ENCODE measurements at regions not wholly inside any gene's neighbourhood (a gene's known extent, or its start where the extent isn't known, plus 50 kb on each side); places are given as distances from the start of the nearest gene placed in this dataset.

DNA sequence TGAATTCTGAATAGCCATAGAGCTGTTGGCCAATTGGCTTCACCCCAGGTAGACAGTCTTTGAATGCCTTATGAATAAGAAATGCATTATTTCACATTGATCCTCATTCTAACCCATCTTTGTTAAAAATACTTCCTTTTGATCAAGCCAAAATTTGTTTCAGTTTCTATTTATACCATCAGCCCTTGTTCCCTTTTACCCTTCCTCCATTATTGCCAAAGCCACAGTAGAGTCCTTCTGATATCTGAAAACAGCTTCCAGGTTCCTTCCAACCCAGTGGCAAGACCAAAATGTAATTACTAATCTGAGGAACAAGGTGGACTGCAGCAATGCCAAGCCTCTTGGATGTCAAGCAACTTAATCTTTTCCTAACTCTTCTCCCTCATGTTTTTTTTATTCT, 458.8 kb downstream of the BUD13 start:
- peaks cover 0 to 5% (median 0%) of the 10 kb centered on the region in 3 donors for H3K27me3 ChIP-seq
- ATAC-seq (no peak), DNase-seq (no peak)
- H3K36me3 ChIP-seq: no peaks in the 10 kb centered on the region
- in situ Hi-C loops (cut with MboI; ENCODE audit: low sequenced_read_pairs in 4 of 4): no loop called here
- intact Hi-C loops (cut with DNase I; ENCODE audit: low total_unique reads): no loop called here
- no peak for TF ChIP-seq POLR2A (IDR thresholded peaks at IDR 0.05)
- TF ChIP-seq, protein P1, sequence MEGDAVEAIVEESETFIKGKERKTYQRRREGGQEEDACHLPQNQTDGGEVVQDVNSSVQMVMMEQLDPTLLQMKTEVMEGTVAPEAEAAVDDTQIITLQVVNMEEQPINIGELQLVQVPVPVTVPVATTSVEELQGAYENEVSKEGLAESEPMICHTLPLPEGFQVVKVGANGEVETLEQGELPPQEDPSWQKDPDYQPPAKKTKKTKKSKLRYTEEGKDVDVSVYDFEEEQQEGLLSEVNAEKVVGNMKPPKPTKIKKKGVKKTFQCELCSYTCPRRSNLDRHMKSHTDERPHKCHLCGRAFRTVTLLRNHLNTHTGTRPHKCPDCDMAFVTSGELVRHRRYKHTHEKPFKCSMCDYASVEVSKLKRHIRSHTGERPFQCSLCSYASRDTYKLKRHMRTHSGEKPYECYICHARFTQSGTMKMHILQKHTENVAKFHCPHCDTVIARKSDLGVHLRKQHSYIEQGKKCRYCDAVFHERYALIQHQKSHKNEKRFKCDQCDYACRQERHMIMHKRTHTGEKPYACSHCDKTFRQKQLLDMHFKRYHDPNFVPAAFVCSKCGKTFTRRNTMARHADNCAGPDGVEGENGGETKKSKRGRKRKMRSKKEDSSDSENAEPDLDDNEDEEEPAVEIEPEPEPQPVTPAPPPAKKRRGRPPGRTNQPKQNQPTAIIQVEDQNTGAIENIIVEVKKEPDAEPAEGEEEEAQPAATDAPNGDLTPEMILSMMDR (IDR thresholded peaks at IDR 0.05 in 4 of 5, conservative IDR thresholded peaks at IDR 0.05 in 1 of 5): no peak
- no peaks in the 10 kb centered on the region for H3K9me3 ChIP-seq
- no peak overlapping the region for H3K4me3 ChIP-seq
- H3K4me1 ChIP-seq: no peaks in the 10 kb centered on the region
- no peak overlapping the region for H3K27ac ChIP-seq

DNA sequence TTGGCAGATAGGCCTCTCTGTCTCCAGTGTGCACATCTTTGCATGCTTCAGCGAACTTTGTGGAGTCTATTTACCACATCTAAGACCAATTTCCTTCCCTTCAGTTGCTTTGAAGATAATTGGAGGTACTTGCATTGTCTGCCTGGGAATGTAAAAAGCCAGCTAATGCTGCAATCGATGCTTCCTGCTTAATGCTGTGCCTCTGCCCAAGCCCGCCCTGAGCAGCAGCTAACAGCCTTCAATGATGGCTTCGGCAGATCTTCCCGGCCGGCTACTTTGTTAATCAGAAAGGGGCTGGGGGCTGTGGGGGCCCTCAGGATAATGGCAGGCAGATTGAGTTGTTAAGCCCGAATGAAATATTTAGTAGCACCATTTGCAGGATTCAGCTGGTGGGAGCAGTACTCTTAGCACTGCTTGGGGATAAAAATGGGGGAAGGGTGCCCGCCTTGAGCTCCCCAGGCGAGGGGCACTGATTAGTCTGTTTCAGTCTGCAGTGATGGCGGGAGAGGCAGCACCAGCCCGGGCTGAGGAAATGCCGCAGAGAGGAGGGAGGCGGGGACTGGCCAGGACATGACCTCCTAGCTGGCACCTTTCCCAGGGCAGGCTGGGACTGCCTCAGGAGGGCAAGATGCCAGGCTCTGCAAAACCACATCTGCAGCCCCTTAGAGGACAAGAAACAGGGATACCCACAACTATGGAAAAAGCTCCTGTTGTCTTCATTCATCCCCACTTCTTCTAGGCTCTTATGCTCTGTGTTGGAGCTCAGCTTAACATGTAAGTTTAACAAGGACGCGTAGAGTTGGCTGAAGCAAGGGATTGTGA, 460.0 kb downstream of the BUD13 start:
- intact Hi-C loops (cut with DNase I; ENCODE audit: low total_unique reads): no loop called here
- H3K27ac ChIP-seq: no peak overlapping the region
- DNase-seq: peak; percentile 35 to 43
- H3K27me3 ChIP-seq: no peaks in the 10 kb centered on the region
- H3K9me3 ChIP-seq: no peaks in the 10 kb centered on the region
- H3K36me3 ChIP-seq: no peaks in the 10 kb centered on the region
- TF ChIP-seq, protein P1 (IDR thresholded peaks at IDR 0.05 in 4 of 5, conservative IDR thresholded peaks at IDR 0.05 in 1 of 5): no peak
- TF ChIP-seq POLR2A (IDR thresholded peaks at IDR 0.05): no peak
- in situ Hi-C loops (cut with MboI; ENCODE audit: low sequenced_read_pairs in 4 of 4): no loop called here
- no peak for ATAC-seq
- H3K4me1 ChIP-seq: no peaks in the 10 kb centered on the region
- H3K4me3 ChIP-seq: no peak overlapping the region

DNA sequence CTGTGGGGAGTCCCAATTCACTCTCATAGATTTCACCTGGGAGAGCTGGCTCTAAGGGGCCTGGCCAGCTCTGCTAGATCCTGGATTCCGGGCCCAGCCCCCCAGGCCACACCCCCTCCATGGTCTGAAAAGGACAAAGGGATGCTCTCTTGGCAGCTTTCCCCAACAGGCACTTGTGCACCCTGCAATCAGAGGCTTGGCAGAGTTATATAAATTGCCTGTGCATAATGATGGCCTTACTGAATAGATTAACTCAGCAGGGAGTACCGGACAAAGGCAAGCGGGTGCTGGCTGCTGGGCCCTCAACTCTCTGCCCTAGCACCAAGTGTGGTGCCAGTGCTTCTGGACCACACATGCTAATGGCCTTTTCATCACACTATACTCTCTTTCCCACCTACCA, 461.6 kb downstream of the BUD13 start:
- no peak for TF ChIP-seq POLR2A (IDR thresholded peaks at IDR 0.05)
- TF ChIP-seq, protein P1 (IDR thresholded peaks at IDR 0.05 in 4 of 5, conservative IDR thresholded peaks at IDR 0.05 in 1 of 5): no peak
- ATAC-seq: no peak

DNA sequence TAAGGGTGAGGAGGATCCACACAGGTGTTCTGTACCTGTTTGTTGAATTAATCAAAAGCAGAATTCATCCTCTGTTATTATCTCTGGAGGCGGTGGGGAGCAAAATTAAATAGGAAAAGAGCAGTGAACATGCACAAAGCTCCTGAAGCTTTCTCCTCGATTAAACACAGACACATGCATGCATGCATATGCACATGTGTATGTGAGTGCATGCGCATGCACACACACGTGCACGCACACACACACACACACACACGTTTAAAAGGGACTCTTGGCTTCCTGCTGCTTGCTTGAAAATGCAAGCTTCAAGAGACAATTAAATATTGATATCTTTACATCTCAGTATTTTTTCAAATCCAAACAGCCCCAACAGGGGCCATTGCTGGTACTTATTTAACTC, 462.1 kb downstream of the BUD13 start:
- ATAC-seq: no peak
- intact Hi-C loops (cut with DNase I; ENCODE audit: low total_unique reads): no loop called here
- TF ChIP-seq, protein P1 (IDR thresholded peaks at IDR 0.05 in 4 of 5, conservative IDR thresholded peaks at IDR 0.05 in 1 of 5): no peak
- TF ChIP-seq POLR2A (IDR thresholded peaks at IDR 0.05): no peak
- Histone ChIP-seq H3K36me3 (no peaks in the 10 kb centered on the region), H3K4me3 (no peak overlapping the region), H3K9me3 (no peaks in the 10 kb centered on the region), H3K27ac (no peak overlapping the region), H3K27me3 (no peaks in the 10 kb centered on the region), H3K4me1 (no peaks in the 10 kb centered on the region)
- DNase-seq: no peak
- in situ Hi-C loops (cut with MboI; ENCODE audit: low sequenced_read_pairs in 4 of 4): no loop called here

More for the DNA sequence above, 461.6 kb downstream of the BUD13 start:
- intact Hi-C loops (cut with DNase I; ENCODE audit: low total_unique reads): no loop called here
- H3K4me1 ChIP-seq: no peaks in the 10 kb centered on the region
- no peak overlapping the region for H3K4me3 ChIP-seq
- DNase-seq: no peak
- H3K36me3 ChIP-seq: no peaks in the 10 kb centered on the region
- no peak overlapping the region for H3K27ac ChIP-seq
- H3K27me3 ChIP-seq: no peaks in the 10 kb centered on the region
- in situ Hi-C loops (cut with MboI; ENCODE audit: low sequenced_read_pairs in 4 of 4): no loop called here
- no peaks in the 10 kb centered on the region for H3K9me3 ChIP-seq

Measured in gastrocnemius medialis (tissue), 4 donors.